Type B pancreatic cell (in vitro differentiated cells): ENCODE measurements at regions not wholly inside any gene's neighbourhood (a gene's known extent, or its start where the extent isn't known, plus 50 kb on each side); places are given as distances from the start of the nearest gene placed in this dataset.
A peak's percentile ranks its signal among the peaks of the same experiment; 100 is the strongest.

Source experiments
- DNase-seq: peaks from one replicate; pipeline ENCODE4 v3.0.0; 2021; ENCODE audit warnings: mixed read lengths; ENCODE audit not compliant: unreplicated experiment; ENCODE audit errors: extremely low spot score
- H3K27ac Mint-ChIP-seq: 2 replicates; pipeline ENCODE4 v1.8.0; 2021; ENCODE audit warnings: mild to moderate bottlenecking, mixed read lengths
- H3K27me3 Mint-ChIP-seq: 2 replicates; pipeline ENCODE4 v1.8.0; 2021; ENCODE audit warnings: mixed read lengths
- H3K36me3 Mint-ChIP-seq: 2 replicates; pipeline ENCODE4 v1.8.0; 2021; ENCODE audit warnings: mixed read lengths
- H3K4me1 Mint-ChIP-seq: one replicate; pipeline ENCODE4 v1.8.0; 2021; ENCODE audit warnings: mixed read lengths; ENCODE audit not compliant: unreplicated experiment
- H3K4me3 Mint-ChIP-seq: 2 replicates; pipeline ENCODE4 v1.8.0; 2021; ENCODE audit warnings: mild to moderate bottlenecking, mixed read lengths
- H3K9me3 Mint-ChIP-seq: 2 replicates; pipeline ENCODE4 v1.8.0; 2021; ENCODE audit warnings: mixed read lengths
- TF ChIP-seq, protein P1 (sequence below): fragments of 200-600 bp; sonication (generic); conservative IDR thresholded peaks from 2 replicates; pipeline ENCODE4 v1.5.0; 2021; ENCODE audit warnings: antibody characterized with exemption, mild to moderate bottlenecking

GRCh38 chr19:31519256-31519655 is 170.0 kb upstream of the TSHZ3 start:
- peak; percentile 18 for DNase-seq
- Mint-ChIP-seq H3K9me3 (no peaks in the 10 kb centered on the region), H3K27me3 (peaks cover 31% of the 10 kb centered on the region), H3K27ac (no peak overlapping the region), H3K4me1 (peaks cover 9% of the 10 kb centered on the region), H3K4me3 (no peak overlapping the region), H3K36me3 (no peaks in the 10 kb centered on the region)
- TF ChIP-seq, protein P1, sequence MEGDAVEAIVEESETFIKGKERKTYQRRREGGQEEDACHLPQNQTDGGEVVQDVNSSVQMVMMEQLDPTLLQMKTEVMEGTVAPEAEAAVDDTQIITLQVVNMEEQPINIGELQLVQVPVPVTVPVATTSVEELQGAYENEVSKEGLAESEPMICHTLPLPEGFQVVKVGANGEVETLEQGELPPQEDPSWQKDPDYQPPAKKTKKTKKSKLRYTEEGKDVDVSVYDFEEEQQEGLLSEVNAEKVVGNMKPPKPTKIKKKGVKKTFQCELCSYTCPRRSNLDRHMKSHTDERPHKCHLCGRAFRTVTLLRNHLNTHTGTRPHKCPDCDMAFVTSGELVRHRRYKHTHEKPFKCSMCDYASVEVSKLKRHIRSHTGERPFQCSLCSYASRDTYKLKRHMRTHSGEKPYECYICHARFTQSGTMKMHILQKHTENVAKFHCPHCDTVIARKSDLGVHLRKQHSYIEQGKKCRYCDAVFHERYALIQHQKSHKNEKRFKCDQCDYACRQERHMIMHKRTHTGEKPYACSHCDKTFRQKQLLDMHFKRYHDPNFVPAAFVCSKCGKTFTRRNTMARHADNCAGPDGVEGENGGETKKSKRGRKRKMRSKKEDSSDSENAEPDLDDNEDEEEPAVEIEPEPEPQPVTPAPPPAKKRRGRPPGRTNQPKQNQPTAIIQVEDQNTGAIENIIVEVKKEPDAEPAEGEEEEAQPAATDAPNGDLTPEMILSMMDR = no peak

DNA sequence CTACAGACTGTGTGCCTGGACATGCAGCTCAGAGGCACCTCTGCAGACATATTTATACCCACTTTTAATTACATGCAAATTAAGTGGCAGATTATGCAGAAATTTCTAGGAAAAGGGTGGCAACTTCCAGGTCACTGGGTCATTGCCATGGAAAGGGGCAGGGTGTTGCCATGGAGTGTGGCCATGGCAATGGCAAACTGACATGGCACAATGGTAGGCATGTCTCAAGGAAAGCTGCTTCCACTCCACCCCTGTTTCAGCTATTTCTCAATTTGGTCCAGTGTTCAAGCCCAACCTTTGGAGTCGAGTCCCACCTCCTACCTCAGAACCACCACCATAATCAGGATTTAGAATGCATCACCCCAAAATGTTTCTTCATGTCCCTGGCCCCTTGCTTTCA is 170.7 kb upstream of the TSHZ3 start:
- peaks cover 24% of the 10 kb centered on the region for H3K27me3 Mint-ChIP-seq
- DNase-seq = peak; percentile 15
- peaks cover 9% of the 10 kb centered on the region for H3K4me1 Mint-ChIP-seq
- TF ChIP-seq, protein P1 = no peak
- H3K9me3 Mint-ChIP-seq = no peaks in the 10 kb centered on the region
- no peaks in the 10 kb centered on the region for H3K36me3 Mint-ChIP-seq
- no peak overlapping the region for H3K27ac Mint-ChIP-seq
- H3K4me3 Mint-ChIP-seq = no peak overlapping the region

DNA sequence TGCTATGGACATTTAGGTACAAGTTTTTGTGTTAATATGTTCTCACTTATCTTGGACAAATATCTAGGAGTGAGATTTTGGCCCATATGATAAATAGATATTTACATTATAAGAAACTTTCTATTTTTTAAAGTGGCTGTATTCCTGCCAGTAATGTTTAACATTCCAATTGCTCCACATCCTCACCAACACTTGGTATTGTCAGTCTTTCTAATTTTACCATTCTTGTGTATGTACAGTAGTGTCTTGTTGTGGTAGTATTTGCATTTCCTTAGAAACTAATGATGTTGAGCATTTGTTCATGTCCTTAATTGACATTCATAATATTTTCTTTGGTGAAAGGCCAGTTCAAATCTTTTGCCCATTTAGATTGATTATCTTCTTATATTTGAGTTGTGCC is 171.4 kb upstream of the TSHZ3 start:
- no peak for DNase-seq
- H3K4me3 Mint-ChIP-seq = no peak overlapping the region
- no peaks in the 10 kb centered on the region for H3K9me3 Mint-ChIP-seq
- TF ChIP-seq, protein P1 = no peak
- peaks cover 9% of the 10 kb centered on the region for H3K4me1 Mint-ChIP-seq
- no peak overlapping the region for H3K27ac Mint-ChIP-seq
- H3K36me3 Mint-ChIP-seq = no peaks in the 10 kb centered on the region
- peaks cover 23% of the 10 kb centered on the region for H3K27me3 Mint-ChIP-seq

DNA sequence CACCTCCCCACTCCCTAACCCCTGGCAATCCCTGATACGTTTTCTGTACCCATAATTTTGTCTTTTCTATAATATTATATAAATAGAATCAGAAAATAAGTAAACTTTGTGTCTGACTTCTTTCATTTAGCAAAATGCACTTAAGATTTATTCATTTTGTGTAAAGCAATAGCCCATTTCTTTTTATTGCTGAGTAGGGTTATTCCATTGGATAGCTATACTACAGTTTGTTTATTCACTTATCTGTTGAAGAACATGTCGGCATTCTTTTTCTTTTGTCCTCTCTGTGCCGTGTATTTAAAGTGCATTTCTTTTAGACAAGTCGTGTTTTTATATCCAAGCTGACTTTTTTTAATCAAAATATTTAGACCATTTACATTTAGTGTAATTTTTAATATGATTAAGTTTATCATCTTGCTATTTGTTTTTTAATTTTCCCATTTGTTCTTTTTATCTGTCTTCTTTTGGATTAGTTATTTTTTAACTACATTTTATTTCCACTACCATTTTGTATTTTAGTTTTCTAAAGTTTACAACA is 176.4 kb upstream of the TSHZ3 start:
- no peak overlapping the region for H3K27ac Mint-ChIP-seq
- DNase-seq = no peak
- H3K36me3 Mint-ChIP-seq = no peaks in the 10 kb centered on the region
- TF ChIP-seq, protein P1 = no peak
- no peaks in the 10 kb centered on the region for H3K9me3 Mint-ChIP-seq
- H3K4me3 Mint-ChIP-seq = no peak overlapping the region
- H3K27me3 Mint-ChIP-seq = no peaks in the 10 kb centered on the region
- H3K4me1 Mint-ChIP-seq = no peaks in the 10 kb centered on the region

DNA sequence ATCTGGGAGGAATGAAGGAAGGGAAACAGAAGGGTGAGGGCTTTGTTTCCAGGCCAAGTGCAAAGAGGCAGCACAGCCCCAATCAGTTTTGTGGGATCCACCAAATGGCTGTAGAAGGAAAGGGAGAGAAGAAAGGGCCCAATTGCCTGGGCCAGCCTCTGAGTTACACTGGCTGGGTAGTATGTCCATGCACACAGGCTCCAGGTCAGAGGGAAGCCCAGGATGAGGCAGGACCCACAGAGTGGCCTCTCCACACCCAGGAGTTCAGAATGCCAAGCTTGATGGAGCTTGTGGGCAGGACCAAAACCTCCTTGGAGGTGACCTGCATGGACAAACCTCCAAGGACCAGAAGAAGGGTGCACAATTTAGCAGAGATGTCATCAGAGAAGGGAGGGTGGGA is 178.2 kb upstream of the TSHZ3 start:
- Mint-ChIP-seq H3K36me3 (no peaks in the 10 kb centered on the region), H3K27ac (no peak overlapping the region), H3K4me1 (no peaks in the 10 kb centered on the region), H3K4me3 (no peak overlapping the region), H3K27me3 (peaks cover 5% of the 10 kb centered on the region), H3K9me3 (no peaks in the 10 kb centered on the region)
- DNase-seq = no peak
- TF ChIP-seq, protein P1 = no peak

- Mint-ChIP-seq H3K27me3 (peaks cover 7% of the 10 kb centered on the region), H3K4me3 (no peak overlapping the region), H3K36me3 (no peaks in the 10 kb centered on the region), H3K9me3 (no peaks in the 10 kb centered on the region), H3K27ac (no peak overlapping the region), H3K4me1 (no peaks in the 10 kb centered on the region)
- no peak for DNase-seq
- TF ChIP-seq, protein P1 = no peak
Observed at GRCh38 chr19:31528261-31528660, 179.0 kb upstream of the TSHZ3 start.
